Osteoblast (primary cell): ENCODE measurements at regions not wholly inside any gene's neighbourhood (a gene's known extent, or its start where the extent isn't known, plus 50 kb on each side); places are given as distances from the start of the nearest gene placed in this dataset.

ENCODE experiments used
- DNase-seq: peaks from one replicate; pipeline ENCODE4 v3.0.0; 2011; ENCODE audit warnings: low spot score, mixed read lengths; ENCODE audit not compliant: insufficient read length; ENCODE audit errors: missing footprints
- H2AFZ ChIP-seq: 2 replicates; pipeline ENCODE4 v1.6.0; 2011; ENCODE audit warnings: mild to moderate bottlenecking, low read length
- H3K27ac ChIP-seq: 2 replicates; pipeline ENCODE4 v1.5.1; 2011; ENCODE audit warnings: mild to moderate bottlenecking, low read depth, low read length, moderate library complexity
- H3K27me3 ChIP-seq: 2 replicates; pipeline ENCODE4 v1.6.0; 2012; ENCODE audit warnings: mild to moderate bottlenecking, control low read depth, inconsistent platforms, low read length, moderate library complexity; ENCODE audit not compliant: insufficient read depth
- H3K36me3 ChIP-seq: 2 replicates; pipeline ENCODE4 v1.5.1; 2011; ENCODE audit warnings: mild to moderate bottlenecking, low read length, control low read depth, moderate library complexity; ENCODE audit not compliant: insufficient read depth
- H3K4me1 ChIP-seq: 2 replicates; pipeline ENCODE4 v1.5.1; 2011; ENCODE audit warnings: mild to moderate bottlenecking, low read length, control low read depth, moderate library complexity; ENCODE audit not compliant: insufficient read depth
- H3K4me2 ChIP-seq: 2 replicates; pipeline ENCODE4 v1.6.0; 2011; ENCODE audit warnings: mild to moderate bottlenecking, low read length; ENCODE audit not compliant: insufficient read depth
- H3K4me3 ChIP-seq: fragments of 200-600 bp; sonication (generic); 3 replicates; pipeline ENCODE4 v1.5.1; 2012; ENCODE audit warnings: mild to moderate bottlenecking, low read length, inconsistent platforms; ENCODE audit not compliant: insufficient read depth
- H3K79me2 ChIP-seq: 2 replicates; pipeline ENCODE4 v1.6.0; 2012; ENCODE audit warnings: mild to moderate bottlenecking, low read length, control low read depth, inconsistent platforms; ENCODE audit not compliant: insufficient read depth
- H3K9me3 ChIP-seq: 2 replicates; pipeline ENCODE4 v1.5.1; 2011; ENCODE audit warnings: low read depth, low read length, control low read depth
- H4K20me1 ChIP-seq: 2 replicates; pipeline ENCODE4 v1.6.0; 2012; ENCODE audit warnings: mild to moderate bottlenecking, low read length, control low read depth; ENCODE audit not compliant: insufficient read depth
- CTCF ChIP-seq: IDR thresholded peaks from 2 replicates; pipeline ENCODE4 v1.5.1; 2011; ENCODE audit warnings: mild to moderate bottlenecking, low read depth, low read length, moderate library complexity; ENCODE audit errors: extremely low read depth

GRCh38 chr5:23368393-23368792 lies 139.0 kb upstream of the PRDM9 start:
- Histone ChIP-seq H3K4me3 (no peak overlapping the region), H3K9me3 (peaks cover 2% of the 10 kb centered on the region), H3K27ac (no peak overlapping the region), H4K20me1 (no peaks in the 10 kb centered on the region), H2AFZ (no peak overlapping the region), H3K36me3 (no peaks in the 10 kb centered on the region), H3K79me2 (no peaks in the 10 kb centered on the region), H3K4me1 (no peaks in the 10 kb centered on the region), H3K27me3 (no peaks in the 10 kb centered on the region), H3K4me2 (no peak overlapping the region)
- no peak for DNase-seq
- TF ChIP-seq CTCF = no peak

- DNase-seq = no peak
- Histone ChIP-seq H3K27ac (no peak overlapping the region), H4K20me1 (no peaks in the 10 kb centered on the region), H3K79me2 (no peaks in the 10 kb centered on the region), H3K4me2 (no peak overlapping the region), H3K4me3 (no peak overlapping the region), H3K9me3 (peaks cover 2% of the 10 kb centered on the region), H3K27me3 (no peaks in the 10 kb centered on the region), H3K4me1 (no peaks in the 10 kb centered on the region), H3K36me3 (no peaks in the 10 kb centered on the region), H2AFZ (no peak overlapping the region)
- no peak for TF ChIP-seq CTCF
These were observed 139.5 kb upstream of the PRDM9 start for GRCh38 chr5:23367874-23368273.

- Histone ChIP-seq H3K4me2 (no peak overlapping the region), H3K36me3 (no peaks in the 10 kb centered on the region), H3K27ac (no peak overlapping the region), H4K20me1 (no peaks in the 10 kb centered on the region), H3K4me1 (no peaks in the 10 kb centered on the region), H2AFZ (no peak overlapping the region), H3K27me3 (no peaks in the 10 kb centered on the region), H3K79me2 (no peaks in the 10 kb centered on the region), H3K9me3 (no peaks in the 10 kb centered on the region), H3K4me3 (no peak overlapping the region)
- DNase-seq = no peak
- TF ChIP-seq CTCF = no peak
These were observed 154.1 kb upstream of the PRDM9 start for GRCh38 chr5:23353286-23353685.

GRCh38 chr5:23352446-23352845 lies 155.0 kb upstream of the PRDM9 start:
- Histone ChIP-seq H3K4me2 (no peak overlapping the region), H3K4me3 (no peak overlapping the region), H2AFZ (no peak overlapping the region), H3K79me2 (no peaks in the 10 kb centered on the region), H3K27ac (no peak overlapping the region), H3K9me3 (no peaks in the 10 kb centered on the region), H3K27me3 (no peaks in the 10 kb centered on the region), H3K4me1 (no peaks in the 10 kb centered on the region), H4K20me1 (no peaks in the 10 kb centered on the region), H3K36me3 (no peaks in the 10 kb centered on the region)
- no peak for DNase-seq
- TF ChIP-seq CTCF = no peak
